ENCODE measurements at regions not wholly inside any gene's neighbourhood (a gene's known extent, or its start where the extent isn't known, plus 50 kb on each side); places are given as distances from the start of the nearest gene placed in this dataset.

DNA sequence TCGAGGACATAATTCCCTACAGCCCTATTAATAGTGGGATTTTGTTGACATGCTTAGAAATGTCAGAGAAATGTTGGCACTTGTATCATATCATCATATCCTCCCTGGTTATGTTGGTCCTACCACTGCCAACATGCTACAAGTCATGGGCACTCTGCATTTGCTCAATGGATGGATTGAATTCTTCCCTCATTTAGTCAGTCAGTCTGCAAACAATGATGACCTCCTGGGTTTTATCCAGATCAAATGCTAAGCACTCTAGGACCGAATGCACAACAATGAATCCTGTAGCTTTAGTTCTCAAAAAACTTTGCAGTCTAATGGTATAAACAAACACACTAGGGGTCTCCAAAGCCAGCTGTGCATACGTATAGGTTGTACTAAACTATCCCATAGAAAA is 357.2 kb upstream of the DPYD start:
- DNase-seq = no peak

DNA sequence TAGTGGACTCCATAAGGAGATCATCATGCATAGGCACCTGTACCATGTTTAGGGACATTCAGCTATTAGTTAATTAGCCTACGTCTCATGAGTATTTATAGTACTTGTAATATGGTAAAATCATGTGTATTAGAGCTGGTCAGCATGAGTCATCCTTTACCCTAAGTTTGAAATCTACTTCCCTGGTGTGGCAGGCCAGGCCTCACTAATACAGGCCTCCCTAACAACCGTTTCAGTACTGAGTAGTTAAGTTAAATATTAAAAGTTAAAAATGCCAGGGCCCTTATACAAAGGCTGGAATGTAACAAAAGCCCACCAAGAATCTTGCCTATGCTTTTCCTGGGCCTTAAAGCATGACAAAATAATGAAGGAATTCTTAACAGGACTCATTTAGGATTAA is 356.3 kb upstream of the DPYD start:
- DNase-seq = no peak

DNA sequence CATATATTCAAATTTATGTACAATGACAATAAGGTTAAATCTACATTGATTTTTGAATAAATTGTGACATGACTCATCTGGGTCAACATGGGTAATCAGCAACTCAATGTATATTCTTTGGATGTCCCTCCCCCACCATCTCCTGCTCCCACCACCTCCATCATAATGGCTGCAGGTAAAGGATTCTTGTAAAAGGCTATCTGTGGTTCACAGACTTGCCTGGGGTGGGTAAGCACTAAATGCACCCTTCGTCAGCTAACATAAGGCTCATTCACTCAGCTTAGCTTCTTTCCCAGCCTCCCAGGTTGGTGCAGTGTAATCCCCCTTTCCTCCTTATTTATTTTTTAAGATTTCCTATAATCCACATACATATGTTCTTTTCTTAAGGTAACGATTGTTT is 355.7 kb upstream of the DPYD start:
- no peak for DNase-seq

DNA sequence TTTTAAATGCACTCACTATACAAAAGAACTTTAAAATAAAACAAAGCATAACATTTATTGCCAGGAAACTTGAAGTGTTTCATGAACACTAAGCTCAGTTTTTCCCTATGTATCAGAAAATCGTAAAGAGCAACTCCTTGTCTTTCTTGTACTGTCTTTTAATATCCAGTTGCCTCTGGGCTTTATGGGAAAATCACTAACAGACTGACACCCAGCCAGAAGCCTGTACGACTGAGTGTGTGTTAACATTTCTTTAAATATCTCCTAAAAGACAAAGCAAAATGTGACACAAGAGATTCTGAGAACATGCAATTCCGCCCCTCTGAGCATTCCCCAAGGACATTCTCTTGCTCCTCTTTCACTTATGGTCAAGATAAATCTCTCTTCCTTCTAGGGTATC is 347.5 kb upstream of the DPYD start:
- DNase-seq = no peak

DNA sequence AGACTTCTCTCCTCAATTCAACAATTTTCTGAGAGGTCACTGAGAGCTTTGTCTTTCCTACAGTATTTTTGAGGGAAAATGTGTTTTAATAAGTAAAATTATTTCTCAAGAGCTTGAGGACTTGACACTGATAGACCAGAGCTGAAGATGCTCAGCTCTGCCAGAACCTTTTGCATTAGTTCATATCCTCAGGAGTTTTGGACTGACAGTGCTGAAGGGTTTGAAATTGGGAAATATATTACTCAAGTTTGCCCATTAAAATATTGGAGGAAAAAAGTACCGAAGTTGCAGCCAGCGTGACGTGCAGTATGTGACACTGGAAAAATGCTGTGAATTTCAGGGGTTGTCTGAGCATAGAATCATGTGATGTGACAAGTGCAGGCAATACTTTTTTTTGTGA is 346.6 kb upstream of the DPYD start:
- DNase-seq = no peak

DNA sequence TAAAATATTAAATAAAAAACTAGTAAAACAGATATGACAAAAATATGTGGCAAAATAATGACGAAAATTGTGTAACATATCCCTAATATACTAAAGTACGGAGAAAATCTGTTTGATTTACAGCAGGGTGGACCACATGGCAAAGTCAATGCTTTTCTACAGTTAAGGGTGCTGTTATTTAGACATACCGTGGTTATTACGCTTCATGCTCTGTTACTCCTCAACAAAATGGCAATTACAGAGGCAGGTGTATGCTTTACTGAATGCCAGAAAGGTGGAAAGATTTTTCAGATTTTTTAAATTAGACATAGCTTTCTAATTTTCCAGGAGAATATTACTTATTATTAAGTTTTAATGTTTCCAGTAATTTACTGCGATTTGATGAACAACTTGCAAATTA is 343.9 kb upstream of the DPYD start:
- no peak for DNase-seq

DNA sequence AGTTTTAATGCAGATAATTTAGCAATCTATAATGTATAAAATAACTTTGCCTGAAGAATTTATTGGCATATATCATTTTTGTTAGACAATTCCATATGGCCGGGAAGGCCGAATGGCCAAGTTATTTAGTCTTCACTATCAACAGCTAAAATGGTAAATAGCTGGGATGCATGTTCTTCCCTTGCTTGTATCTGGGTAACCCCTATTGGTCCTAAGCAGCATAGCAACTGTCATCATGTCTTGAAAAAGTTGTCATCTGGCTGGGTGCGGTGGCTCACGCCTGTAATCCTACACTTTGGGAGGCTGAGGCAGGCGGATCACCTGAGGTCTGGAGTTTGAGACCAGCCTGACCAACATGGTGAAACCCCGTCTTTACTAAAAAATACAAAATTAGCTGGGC is 340.0 kb upstream of the DPYD start:
- no peak for DNase-seq

DNA sequence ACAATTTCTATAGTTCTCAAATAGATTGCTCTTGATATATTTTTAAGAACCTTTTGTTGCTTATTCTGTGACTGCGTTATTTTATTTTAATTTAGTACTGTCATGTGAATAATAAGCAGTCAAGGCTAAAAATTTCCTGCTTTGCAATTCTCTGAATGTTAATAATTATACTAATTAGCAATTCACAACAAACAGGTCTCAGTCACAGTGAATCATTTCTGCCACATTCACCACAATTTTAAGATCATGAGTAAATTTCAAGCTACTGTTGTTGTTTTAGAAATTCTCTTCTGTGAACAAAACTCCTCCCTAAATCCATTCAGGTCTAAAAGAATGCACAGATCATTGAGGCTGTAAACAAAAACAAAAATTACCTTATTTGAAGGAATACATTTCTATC is 339.6 kb upstream of the DPYD start:
- no peak for DNase-seq

DNA sequence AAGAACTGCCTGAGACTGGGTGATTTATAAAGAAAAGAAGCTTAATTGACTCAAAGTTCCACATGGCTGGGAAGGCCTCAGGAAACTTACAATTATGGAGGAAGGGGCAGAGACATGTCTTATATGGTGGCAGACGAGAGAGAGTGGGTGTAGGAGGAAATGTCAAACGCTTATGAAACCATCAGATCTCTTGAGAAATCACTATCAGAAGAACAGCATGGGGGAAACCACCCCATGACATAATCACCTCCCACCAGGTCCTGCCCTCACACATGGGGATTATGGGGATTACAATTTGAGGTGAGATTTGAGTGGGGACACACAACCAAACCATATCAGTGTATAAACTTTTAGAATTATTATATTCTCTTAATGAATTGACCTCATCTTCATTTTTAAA is 335.9 kb upstream of the DPYD start:
- no peak for DNase-seq

DNA sequence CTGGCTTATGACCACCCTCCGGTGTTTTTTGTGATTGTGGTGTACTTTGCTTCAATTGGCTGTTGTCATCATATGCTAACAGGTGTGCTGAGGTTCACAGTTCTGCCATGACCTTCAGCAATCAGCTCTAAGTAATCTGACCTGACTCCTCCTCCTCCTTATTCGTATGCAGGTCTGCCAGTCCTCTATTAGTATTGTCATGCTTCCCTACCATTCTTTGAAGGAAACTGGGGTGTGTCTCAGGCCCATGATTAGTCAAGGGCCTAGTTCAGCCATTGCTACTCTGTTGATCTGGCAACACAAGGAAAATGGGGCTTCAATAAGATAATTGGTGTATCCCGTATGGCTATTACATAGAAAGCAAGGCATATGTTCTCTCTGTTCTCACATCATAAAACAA is 332.3 kb upstream of the DPYD start:
- no peak for DNase-seq

DNA sequence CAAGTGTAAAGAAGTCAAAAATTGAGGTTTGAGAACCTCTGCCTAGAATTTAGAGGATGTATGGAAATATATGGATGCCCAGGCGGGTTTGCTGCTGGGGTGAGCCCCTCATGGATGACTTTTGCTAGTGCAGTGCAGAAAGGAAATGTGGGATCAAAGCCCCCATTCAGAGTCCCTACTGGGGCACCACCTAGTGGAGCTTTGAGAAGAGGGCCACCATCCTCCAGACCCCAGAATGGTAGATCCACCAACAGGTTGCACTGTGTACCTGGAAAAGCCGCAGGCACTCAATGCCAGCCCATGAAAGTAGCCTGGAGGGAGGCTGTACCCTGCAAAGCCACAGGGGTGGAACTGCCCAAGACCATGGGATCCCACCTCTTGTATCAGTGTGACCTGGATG is 330.7 kb upstream of the DPYD start:
- no peak for DNase-seq

DNA sequence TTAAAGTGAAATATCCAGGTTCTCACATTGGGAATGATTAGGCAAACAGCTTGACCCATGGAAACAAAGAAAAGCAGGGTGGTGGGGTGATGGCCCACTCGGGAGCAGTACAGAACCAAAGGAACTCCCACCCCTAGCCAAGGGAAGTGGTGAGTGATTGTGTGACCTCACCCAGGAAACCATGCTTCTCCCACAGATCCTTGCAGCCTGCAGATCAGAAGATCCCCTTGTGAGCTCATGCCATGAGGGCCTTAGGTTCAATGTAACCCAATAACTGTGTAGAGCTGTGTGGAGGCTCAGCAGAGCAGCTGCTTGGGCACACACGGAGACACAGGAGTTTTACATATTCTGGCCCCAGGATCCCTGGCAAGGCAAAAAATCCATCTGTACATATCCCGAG is 311.8 kb upstream of the DPYD start:
- no peak for DNase-seq

DNA sequence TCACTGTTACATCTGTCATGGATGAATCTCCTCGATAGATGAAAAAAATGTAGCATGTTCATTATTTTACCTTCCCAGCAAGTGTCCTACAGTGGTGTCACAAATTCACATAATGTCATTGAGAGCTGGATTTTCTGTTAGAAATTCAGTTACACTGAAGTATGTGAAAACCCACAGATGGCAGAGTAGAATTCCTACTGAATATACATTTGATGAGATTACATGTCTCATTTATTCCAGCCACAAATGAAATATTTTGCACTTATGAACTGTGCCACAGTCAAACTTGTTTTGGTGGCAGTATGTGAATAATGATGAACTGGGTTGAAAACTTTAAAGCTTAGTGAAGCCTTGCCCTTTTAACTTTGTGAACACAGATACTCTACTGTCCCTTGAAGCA is 301.9 kb upstream of the DPYD start:
- DNase-seq = no peak

DNA sequence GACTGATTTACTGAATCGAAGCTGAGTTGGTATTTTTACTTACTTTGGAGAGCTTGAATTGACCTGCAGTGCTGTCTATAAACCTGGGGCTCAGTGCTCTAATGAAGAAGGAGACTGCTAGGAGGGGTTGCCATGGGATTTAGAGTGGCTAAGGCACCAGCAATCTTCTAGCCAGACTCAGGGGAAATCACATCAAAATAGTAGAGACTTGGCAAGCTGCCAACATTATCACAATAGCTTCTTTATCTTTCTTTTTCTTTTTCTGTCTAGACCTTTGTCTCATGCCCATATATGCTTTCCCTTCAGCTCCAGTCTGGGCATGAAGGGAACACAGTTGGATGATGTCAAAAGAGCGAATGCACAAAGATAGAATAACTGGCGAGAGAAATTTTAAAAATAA is 301.1 kb upstream of the DPYD start:
- no peak for DNase-seq

DNA sequence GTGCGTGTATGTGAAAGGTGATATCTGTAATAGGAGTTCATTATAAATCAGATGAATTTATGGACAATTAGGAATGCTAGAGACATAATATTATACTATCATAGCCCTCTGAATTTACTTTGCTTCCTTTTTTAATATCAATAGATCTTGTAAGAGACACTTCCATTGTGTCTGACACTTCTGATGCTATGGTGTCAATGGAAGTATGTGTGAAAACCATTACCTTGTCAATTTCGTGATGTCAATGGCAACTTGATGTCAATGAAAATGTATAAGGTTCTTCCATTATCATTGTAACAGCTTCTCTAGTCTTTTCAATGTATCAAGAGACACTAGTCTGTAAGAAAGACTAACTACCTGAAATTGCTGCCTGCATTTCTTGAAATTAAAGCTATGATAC is 296.8 kb upstream of the DPYD start:
- DNase-seq = no peak

DNA sequence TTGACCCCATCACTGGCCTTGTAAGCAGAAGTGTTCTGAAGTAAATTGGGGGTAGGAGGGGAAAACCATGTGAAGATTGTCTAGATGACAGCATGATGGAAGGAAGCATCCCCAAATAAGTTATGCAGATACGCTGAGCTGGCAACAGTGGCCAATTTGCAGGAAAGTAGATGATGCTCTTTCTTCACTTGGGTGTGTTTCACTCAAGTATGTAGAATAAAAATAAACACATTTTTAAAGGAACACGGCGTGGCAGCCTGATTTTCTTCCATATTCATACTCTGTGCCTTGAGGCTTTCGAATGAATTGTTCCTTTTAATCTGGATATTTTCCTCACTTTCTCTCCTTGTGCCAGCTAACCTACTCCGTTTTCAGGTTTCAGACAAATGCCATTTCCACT is 295.5 kb upstream of the DPYD start:
- no peak for DNase-seq

DNA sequence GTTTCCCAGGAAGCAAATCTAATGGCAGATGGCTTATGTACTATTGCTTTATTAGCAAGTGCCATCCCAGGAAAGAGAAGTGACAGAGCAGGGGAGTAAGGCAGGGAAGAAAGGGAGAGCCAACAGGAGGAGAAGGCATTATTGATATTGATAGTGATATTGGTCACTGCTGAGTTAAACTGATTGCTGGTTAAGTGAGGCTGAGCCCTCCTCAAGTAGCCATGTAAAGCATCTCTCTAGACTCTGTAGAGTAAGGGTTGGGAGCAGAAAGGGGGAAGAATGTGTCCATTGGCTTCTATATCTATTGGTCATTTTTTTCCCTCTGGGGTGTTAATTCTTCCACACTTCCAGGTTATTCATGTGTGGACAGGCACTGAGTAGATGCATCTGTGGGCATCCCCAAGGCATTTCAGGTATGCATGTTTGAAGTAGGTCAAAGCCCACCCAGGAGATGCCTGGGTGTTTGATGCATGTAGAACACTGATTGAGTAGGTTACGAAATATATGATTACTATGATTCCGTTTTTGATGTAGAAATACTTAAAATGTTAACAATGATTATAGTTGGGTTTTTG is 290.5 kb upstream of the DPYD start:
- no peak for DNase-seq

DNA sequence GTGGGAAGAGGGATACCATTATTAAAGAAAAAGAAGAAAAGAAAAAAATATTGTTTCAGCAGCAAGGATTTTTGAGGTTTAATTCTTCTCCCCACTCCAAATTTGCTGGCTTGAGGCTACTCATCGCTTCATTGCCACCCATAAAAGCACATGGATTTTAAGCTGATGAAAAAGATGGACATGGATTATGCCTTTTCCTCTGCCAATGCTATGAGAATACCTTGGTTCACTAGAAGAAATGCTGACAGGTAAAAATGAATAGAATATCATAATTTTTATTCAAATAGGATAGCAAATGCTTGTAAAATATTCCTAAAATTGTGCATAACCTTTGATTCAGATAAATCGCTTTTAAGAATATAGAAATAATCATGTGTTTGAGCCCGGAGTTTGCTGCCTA is 289.7 kb upstream of the DPYD start:
- no peak for DNase-seq

DNA sequence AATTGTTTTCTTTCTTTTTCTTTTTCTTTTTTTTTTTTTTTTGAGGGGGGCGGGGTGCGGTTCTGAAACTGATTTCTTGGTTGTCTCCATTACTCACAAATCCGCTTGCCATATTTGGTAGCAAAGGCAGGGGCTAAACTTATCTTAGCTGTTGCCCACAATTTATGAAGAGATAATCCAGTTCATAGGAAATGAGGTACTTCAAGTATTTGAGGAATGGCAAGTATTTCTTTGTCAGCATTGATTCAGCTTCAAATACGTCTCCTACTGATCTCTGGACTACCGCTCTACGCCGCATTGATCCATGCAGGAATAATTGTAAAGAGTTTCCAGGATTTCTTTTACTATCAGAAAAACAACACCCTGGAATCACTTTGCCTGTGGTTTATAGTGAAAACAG is 289.2 kb upstream of the DPYD start:
- no peak for DNase-seq

DNA sequence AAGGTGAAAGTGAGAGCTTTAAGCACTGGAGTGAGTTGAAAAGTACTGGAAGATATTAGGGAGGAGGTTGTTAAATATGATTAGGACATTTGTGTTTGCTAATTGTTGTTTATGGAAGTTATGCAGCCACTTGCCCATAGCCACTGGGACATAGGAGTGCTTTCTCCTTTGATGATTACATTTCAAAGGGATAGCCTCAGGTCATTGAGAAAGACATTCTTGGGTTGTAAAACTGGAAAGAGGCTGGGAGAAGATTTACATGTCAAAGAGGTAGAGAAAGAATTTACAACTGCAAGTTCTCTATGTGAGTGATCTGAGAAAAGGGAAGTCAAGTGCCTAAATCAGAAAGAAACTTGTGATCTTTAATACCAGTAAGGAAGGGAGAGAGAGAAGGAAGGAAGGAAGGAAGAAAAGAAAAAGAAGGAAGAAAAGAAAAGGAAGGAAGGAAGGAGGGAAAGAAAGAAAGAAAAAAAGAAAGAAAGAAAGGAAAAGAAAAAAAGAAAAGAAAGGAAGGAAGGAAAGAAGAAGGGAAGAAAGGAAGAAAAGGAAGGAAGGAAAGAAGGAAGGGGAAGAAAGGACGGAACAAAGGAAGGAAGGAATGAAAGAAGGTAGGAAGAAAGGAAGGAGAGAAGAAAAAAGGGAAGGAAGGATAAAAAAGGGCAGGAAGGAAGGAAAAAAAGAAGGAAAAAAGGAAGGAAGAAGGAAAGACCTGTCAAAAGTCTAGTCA is 284.6 kb upstream of the DPYD start:
- no peak for DNase-seq

DNA sequence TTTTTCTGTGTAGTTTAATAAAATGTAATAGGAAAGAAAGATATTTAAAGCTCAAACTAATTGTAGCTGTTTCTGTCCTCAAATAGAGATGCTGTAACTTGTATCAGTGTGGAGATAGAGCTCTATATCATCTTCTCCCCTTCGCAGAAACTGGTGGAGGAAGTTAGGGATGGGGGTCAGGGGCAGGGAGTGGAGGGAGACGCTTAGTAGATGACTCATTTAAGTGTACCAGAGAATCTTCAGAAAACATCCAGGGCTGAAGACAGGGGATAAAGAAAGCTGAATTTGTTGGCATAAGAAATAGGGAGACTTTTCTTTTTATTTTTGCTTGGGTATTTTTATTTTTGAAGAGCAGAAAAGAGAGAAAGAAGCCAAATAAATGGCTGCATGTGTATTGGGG is 282.6 kb upstream of the DPYD start:
- DNase-seq = no peak

DNA sequence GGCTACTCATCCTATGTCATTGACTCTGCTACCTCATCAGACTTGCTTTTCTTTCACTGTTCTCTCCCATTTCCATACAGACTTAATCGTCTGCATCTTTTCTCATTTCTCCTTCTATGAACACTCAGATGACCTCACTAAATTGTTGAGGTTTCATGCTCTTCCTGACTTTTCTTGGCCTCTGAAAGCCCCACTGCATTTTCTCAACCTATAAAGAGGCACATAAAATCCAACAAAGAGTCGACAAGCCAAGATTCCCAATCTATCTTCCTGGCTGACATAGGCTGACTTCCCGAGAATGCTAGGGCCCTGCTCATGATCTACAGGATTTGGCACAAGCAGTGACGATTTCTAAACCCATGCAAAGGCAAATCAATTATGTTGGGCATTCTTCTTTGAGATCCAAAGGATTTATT is 280.8 kb upstream of the DPYD start:
- no peak for DNase-seq

DNA sequence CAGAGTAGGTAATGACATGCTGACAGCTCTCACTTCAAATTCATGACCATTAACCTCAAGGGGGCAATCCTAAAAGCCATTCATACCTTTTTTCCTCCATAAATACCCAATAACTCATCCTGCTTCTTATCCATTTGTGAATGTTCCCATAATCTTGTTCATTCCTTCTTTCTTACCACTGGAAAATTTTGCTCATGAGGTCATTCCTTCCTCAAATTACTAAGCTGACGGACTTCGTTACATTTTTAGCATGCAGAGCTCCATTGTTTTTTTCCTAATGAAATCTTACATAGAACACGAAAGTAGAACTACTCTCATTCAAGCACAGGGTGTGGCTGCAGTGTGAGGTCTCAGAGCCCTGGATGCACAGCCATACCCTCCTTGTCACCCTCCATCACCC is 276.5 kb upstream of the DPYD start:
- DNase-seq = no peak

DNA sequence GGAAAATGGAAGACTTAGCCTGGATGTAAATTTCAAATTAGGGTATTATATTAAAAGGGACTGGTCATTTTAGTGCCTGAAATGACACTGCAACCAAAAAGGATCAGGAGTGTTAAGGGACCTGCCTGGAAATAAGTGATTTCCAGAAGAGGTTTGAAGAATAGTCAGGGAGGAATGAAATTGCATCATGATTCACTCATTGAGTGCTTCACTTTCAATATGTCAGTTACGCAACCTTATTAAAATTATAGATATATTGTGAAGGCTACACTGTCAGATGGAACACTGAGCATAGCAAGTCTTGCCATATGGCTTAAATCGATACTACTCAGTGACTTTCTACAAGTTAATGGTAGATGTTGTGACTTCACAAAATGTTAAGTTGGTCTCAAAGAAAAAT is 275.2 kb upstream of the DPYD start:
- no peak for DNase-seq

DNA sequence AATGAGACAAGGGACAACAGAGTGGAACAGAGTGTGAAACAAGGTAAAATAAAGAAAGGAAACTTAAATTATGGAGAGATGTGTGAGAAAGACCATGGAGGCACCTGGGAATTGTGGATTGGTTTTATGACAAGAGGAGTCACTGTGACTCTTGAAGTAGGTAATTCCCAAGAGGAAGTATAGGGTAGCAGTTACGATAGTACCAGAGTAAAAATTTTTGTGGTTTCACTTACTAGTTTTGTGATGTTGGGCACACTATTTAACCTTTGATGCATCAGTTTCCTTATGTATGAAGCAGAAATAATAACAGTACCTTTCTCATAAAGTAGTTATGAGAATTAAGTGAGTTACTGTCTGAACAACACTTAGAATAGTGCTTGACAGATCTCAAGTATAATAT is 267.9 kb upstream of the DPYD start:
- no peak for DNase-seq

DNA sequence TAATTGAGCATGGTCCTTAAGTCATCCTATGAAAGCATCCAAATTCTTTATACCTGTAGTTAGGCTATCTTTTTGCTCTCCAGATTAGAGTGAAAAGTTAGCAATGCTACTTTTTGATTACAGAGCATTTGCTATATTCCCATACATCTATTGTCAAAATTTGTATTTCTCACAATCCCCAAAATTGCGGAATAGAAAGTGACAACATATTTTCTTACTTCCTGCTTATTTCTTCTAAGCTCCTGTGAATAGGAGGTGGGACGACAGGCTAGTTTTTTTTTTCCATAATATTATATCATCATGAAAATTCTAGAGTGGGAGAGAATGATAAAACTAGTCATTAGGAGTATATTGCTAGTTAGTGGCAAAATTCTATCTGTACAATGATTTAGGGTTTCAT is 264.0 kb upstream of the DPYD start:
- DNase-seq = no peak
